PC-3 (cell line): ENCODE measurements at regions not wholly inside any gene's neighbourhood (a gene's known extent, or its start where the extent isn't known, plus 50 kb on each side); places are given as distances from the start of the nearest gene placed in this dataset.

ENCODE experiments used
- ATAC-seq: fragments of 200-7000 bp; cut with Tn5 transposase; 2 replicates; pipeline ENCODE4 v1.9.1; 2020; ENCODE audit warnings: mild to moderate bottlenecking, moderate library complexity
- BruUV-seq: library from RNA; stranded (reverse); fragments of 400-500 nt; replicated peaks from 2 replicates; lab custom pipeline; 2021; lab: Mats Ljungman, UMichigan
- CTCF ChIA-PET: fragments of 300-600 bp; sonication (Branson Sonifier 250); formaldehyde crosslinking; loops from one replicate; lab custom pipeline; 2022; ENCODE audit warnings: antibody characterized with exemption; lab: Charles Lee
- POLR2A ChIA-PET: fragments of 300-600 bp; sonication (Branson Sonifier 250); formaldehyde crosslinking; loops from one replicate; lab custom pipeline; 2022; ENCODE audit warnings: antibody characterized with exemption; ENCODE audit not compliant: unreplicated experiment; lab: Charles Lee
- DNase-seq: peaks from one replicate; pipeline ENCODE4 v3.0.0-alpha.2; 2015
- H2AFZ ChIP-seq: fragments of 300-600 bp; sonication (generic); 2 replicates; pipeline ENCODE4 v1.6.0; 2016; ENCODE audit warnings: antibody characterized with exemption, low read length
- H3F3A ChIP-seq: fragments of 300-600 bp; sonication (generic); one replicate; pipeline ENCODE4 v1.6.0; 2017; ENCODE audit warnings: antibody characterized with exemption, low read length, control low read depth, mild to moderate bottlenecking; ENCODE audit not compliant: unreplicated experiment
- H3K27ac ChIP-seq: fragments of 300-600 bp; sonication (generic); 2 replicates; pipeline ENCODE4 v1.5.1; 2016; ENCODE audit warnings: mild to moderate bottlenecking, low read length
- H3K27me3 ChIP-seq: fragments of 300-600 bp; sonication (generic); 2 replicates; pipeline ENCODE4 v1.6.1; 2016; ENCODE audit warnings: low read length, mixed read lengths
- H3K36me3 ChIP-seq: fragments of 300-600 bp; sonication (generic); 2 replicates; pipeline ENCODE4 v1.6.1; 2016; ENCODE audit warnings: low read depth, mixed run types, low read length, mixed read lengths
- H3K4me1 ChIP-seq: fragments of 300-600 bp; sonication (generic); 2 replicates; pipeline ENCODE4 v1.5.1; 2016; ENCODE audit warnings: low read length; ENCODE audit not compliant: insufficient read depth
- H3K4me2 ChIP-seq: fragments of 300-600 bp; sonication (generic); 2 replicates; pipeline ENCODE4 v1.6.0; 2016; ENCODE audit warnings: low read length
- H3K4me3 ChIP-seq: fragments of 300-600 bp; sonication (generic); 2 replicates; pipeline ENCODE4 v1.5.1; 2016; ENCODE audit warnings: mild to moderate bottlenecking, low read length, mixed read lengths
- H3K79me2 ChIP-seq: fragments of 300-600 bp; sonication (generic); 2 replicates; pipeline ENCODE4 v1.6.1; 2017; ENCODE audit warnings: low read length, mixed read lengths
- H3K9ac ChIP-seq: fragments of 300-600 bp; sonication (generic); 2 replicates; pipeline ENCODE4 v1.6.0; 2016; ENCODE audit warnings: mild to moderate bottlenecking, low read length
- H3K9me2 ChIP-seq: fragments of 300-600 bp; sonication (generic); replicated peaks from 2 replicates; pipeline ENCODE4 v1.6.1; 2016; ENCODE audit warnings: mixed run types, low read length, mixed read lengths
- H3K9me3 ChIP-seq: fragments of 300-600 bp; sonication (generic); 2 replicates; pipeline ENCODE4 v1.6.1; 2016; ENCODE audit warnings: low read length, mixed read lengths
- H4K20me1 ChIP-seq: fragments of 300-600 bp; sonication (generic); 2 replicates; pipeline ENCODE4 v1.6.1; 2016; ENCODE audit warnings: low read length, mixed read lengths
- EZH2 ChIP-seq: fragments of 300-600 bp; sonication (generic); IDR thresholded peaks from one replicate; pipeline ENCODE4 v1.6.1; 2017; ENCODE audit warnings: antibody characterized with exemption, mild to moderate bottlenecking, low read length; ENCODE audit not compliant: unreplicated experiment
- EZH2phosphoT487 ChIP-seq: fragments of 300-600 bp; sonication (generic); IDR thresholded peaks from 2 replicates; pipeline ENCODE4 v1.6.1; 2018; ENCODE audit warnings: mild to moderate bottlenecking, antibody characterized with exemption, low read length, borderline replicate concordance
- intact Hi-C: fragments of 100-400 bp; cut with micrococcal nuclease; formaldehyde crosslinking; loops from 2 replicates; pipeline ENCODE4 v1.9.0; 2023
- TF ChIP-seq, protein P1 (sequence below): fragments of 300-600 bp; sonication (generic); conservative IDR thresholded peaks from 2 replicates; pipeline ENCODE4 v1.5.1; 2017; ENCODE audit warnings: antibody characterized with exemption, low read depth, mild to moderate bottlenecking, low read length

DNA sequence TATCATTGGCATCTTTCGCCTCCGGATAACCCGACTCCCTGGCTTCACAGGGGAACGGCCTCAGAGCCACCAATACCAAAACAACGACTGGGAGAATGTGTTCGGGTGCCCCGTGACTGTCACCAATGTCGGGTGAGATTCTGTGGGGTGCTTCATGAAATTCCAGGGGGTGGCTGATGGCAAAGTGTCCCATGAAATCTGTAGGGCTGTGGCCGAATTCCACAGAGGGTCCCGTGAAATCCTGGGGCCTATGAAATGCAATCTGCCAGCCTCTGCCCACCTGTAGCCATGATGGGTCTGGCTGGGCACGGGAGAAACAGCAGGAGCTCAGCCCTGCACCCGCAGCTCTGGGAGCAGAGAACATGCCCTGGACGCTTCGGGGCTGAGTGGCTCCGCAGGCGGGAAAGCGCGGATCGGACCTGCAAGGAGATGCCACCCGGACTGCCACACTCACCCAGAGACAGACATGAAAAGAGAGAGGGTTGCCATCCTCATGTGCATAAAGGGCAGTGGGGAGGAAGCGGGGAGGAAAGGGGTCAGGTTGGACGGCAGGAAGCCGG lies 192.4 kb downstream of the OLFM1 start:
- no peak overlapping the region for H3K9ac ChIP-seq
- no TSS peak for BruUV-seq

GRCh38 chr9:135280666-135281065 lies 193.2 kb downstream of the OLFM1 start:
- Histone ChIP-seq H2AFZ (no peak overlapping the region), H3F3A (no peaks in the 10 kb centered on the region), H3K79me2 (no peaks in the 10 kb centered on the region), H3K4me2 (no peak overlapping the region), H3K27ac (no peak overlapping the region), H3K9me3 (no peaks in the 10 kb centered on the region), H4K20me1 (no peaks in the 10 kb centered on the region), H3K9me2 (no peaks in the 10 kb centered on the region), H3K4me1 (no peaks in the 10 kb centered on the region), H3K36me3 (no peaks in the 10 kb centered on the region), H3K27me3 (peaks cover 36% of the 10 kb centered on the region), H3K9ac (no peak overlapping the region), H3K4me3 (no peak overlapping the region)
- intact Hi-C loops: no loop called here
- no TSS peak for BruUV-seq
- TF ChIP-seq, protein P1, sequence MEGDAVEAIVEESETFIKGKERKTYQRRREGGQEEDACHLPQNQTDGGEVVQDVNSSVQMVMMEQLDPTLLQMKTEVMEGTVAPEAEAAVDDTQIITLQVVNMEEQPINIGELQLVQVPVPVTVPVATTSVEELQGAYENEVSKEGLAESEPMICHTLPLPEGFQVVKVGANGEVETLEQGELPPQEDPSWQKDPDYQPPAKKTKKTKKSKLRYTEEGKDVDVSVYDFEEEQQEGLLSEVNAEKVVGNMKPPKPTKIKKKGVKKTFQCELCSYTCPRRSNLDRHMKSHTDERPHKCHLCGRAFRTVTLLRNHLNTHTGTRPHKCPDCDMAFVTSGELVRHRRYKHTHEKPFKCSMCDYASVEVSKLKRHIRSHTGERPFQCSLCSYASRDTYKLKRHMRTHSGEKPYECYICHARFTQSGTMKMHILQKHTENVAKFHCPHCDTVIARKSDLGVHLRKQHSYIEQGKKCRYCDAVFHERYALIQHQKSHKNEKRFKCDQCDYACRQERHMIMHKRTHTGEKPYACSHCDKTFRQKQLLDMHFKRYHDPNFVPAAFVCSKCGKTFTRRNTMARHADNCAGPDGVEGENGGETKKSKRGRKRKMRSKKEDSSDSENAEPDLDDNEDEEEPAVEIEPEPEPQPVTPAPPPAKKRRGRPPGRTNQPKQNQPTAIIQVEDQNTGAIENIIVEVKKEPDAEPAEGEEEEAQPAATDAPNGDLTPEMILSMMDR: no peak
- no peak for TF ChIP-seq EZH2phosphoT487
- POLR2A ChIA-PET: no interaction called here
- no peak for DNase-seq
- CTCF ChIA-PET: no interaction called here
- ATAC-seq: no peak

More for the DNA sequence above, 192.4 kb downstream of the OLFM1 start:
- Histone ChIP-seq H3K9me3 (no peaks in the 10 kb centered on the region), H3K79me2 (no peaks in the 10 kb centered on the region), H3F3A (no peaks in the 10 kb centered on the region), H3K27ac (no peak overlapping the region), H3K4me1 (no peaks in the 10 kb centered on the region), H3K9me2 (no peaks in the 10 kb centered on the region), H3K4me3 (no peak overlapping the region), H4K20me1 (no peaks in the 10 kb centered on the region), H3K36me3 (no peaks in the 10 kb centered on the region), H3K27me3 (peaks cover 36% of the 10 kb centered on the region), H2AFZ (no peak overlapping the region), H3K4me2 (no peak overlapping the region)
- ChIA-PET CTCF (no interaction called here), POLR2A (no interaction called here)
- DNase-seq: no peak
- intact Hi-C loops: no loop called here
- no peak for TF ChIP-seq EZH2phosphoT487
- TF ChIP-seq EZH2: no peak
- TF ChIP-seq, protein P1: no peak
- ATAC-seq: no peak

DNA sequence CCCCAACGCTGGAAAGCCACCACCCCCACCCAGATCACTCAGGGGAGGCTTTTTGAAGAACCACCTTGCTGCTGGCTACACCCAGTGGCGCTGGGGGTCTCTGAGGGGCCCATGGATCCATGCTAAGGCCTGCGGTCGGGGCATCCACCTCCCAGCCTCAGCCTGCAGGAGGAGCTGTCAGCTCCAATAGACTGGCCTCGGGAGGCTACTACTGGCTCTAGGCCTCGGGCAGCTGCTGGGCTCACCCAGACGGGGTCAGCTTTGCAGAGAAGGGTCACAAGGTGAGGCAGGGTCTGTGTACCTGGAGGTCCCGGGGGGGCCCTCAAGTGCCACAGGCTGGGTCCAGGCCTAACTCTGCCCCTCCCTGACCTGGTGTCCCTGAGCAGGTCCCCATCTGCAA lies 193.7 kb downstream of the OLFM1 start:
- Histone ChIP-seq H3K36me3 (no peaks in the 10 kb centered on the region), H3K9ac (no peak overlapping the region), H3K79me2 (no peaks in the 10 kb centered on the region), H3K27me3 (peaks cover 36% of the 10 kb centered on the region), H3K27ac (no peak overlapping the region), H3K4me1 (no peaks in the 10 kb centered on the region), H3K9me2 (no peaks in the 10 kb centered on the region), H3K4me2 (no peak overlapping the region), H2AFZ (no peak overlapping the region), H3F3A (no peaks in the 10 kb centered on the region), H4K20me1 (no peaks in the 10 kb centered on the region), H3K9me3 (no peaks in the 10 kb centered on the region), H3K4me3 (no peak overlapping the region)
- intact Hi-C loops: no loop called here
- no TSS peak for BruUV-seq
- ChIA-PET CTCF (no interaction called here), POLR2A (no interaction called here)
- TF ChIP-seq EZH2phosphoT487 (no peak), EZH2 (no peak)
- TF ChIP-seq, protein P1: no peak
- ATAC-seq (no peak), DNase-seq (no peak)
